Esophagus muscularis mucosa (tissue), 4 donors: ENCODE measurements at regions not wholly inside any gene's neighbourhood (a gene's known extent, or its start where the extent isn't known, plus 50 kb on each side); places are given as distances from the start of the nearest gene placed in this dataset.

Source experiments
- CTCF ChIP-seq, 3 experiments: fragments of 200-600 bp in 2 of 3; fragments of 450-650 bp in 1 of 3; sonication (generic) in 2 of 3; IDR thresholded peaks; one replicate each; pipeline ENCODE4 v1.5.1; 2017 to 2019; ENCODE audit warnings: antibody characterized with exemption in 3 of 3, mild to moderate bottlenecking in 2 of 3, moderate library complexity in 1 of 3
- EP300 ChIP-seq: sonication (generic); formaldehyde crosslinking; IDR thresholded peaks from one replicate; pipeline ENCODE4 v1.6.1; 2017; ENCODE audit warnings: antibody characterized with exemption
- POLR2A ChIP-seq: fragments of 450-650 bp; IDR thresholded peaks from one replicate; pipeline ENCODE4 v1.6.1; 2017; ENCODE audit warnings: antibody characterized with exemption, moderate library complexity, mild to moderate bottlenecking, low read depth
- POLR2AphosphoS5 ChIP-seq, 2 donors: sonication (generic); formaldehyde crosslinking; IDR thresholded peaks; one replicate each; pipeline ENCODE4 v1.6.1; 2017; ENCODE audit warnings: antibody characterized with exemption in 2 of 2

GRCh38 chr3:22659651-22660475 is 543.3 kb upstream of the UBE2E2 start:
- no peak for TF ChIP-seq CTCF (IDR thresholded peaks at IDR 0.05)
- no peak for TF ChIP-seq POLR2A
- TF ChIP-seq EP300: no peak
- no peak for TF ChIP-seq POLR2AphosphoS5 (IDR thresholded peaks at IDR 0.05)
